ENCODE measurements at regions not wholly inside any gene's neighbourhood (a gene's known extent, or its start where the extent isn't known, plus 50 kb on each side); places are given as distances from the start of the nearest gene placed in this dataset.

DNA sequence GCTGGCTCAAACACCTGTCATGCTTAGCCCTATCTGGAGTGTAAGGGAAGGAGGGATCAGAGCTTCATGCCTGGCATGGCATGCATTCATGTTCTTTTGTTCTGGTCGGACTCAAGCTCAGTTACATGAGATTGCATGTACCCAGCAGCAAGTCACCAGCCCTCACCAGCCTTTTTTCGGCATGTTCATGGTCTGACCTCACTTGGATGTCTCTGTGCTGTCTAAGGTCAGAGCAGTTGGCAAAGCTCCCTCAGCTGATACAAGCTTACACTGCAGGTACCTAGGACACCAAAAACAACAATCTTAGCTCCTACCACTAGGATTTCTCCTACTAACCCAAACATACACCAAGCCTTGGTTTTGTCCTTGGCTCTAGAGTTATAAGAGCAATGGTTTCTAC lies 152.6 kb downstream of the BARX2 start:
- 81 to 91% methylated on average over 2 of the region's 2 CpGs for WGBS, 2 donors
- Histone ChIP-seq H3K36me3 (ENCODE audit: control insufficient read depth in 4 of 4, insufficient read depth in 4 of 4, low read length in 4 of 4) (no peaks in the 10 kb centered on the region), H3K9ac (ENCODE audit: insufficient read depth in 1 of 2, low read length in 2 of 2) (no peak overlapping the region), H3K9me3 (ENCODE audit: control insufficient read depth in 4 of 4, insufficient read depth in 3 of 4, low read length in 3 of 4) (peaks cover 0 to 2% (median 0%) of the 10 kb centered on the region in 4 donors), H3K27ac (ENCODE audit: low read depth in 1 of 2, low read length in 1 of 2) (no peak overlapping the region), H3K4me1 (ENCODE audit: control insufficient read depth in 5 of 5, insufficient read depth in 5 of 5, low read length in 5 of 5) (no peaks in the 10 kb centered on the region), H3K27me3 (ENCODE audit: control insufficient read depth in 3 of 3, insufficient read depth in 3 of 3, low read length in 2 of 3) (no peaks in the 10 kb centered on the region), H3K4me3 (no peak overlapping the region)
- DNase-seq (no peak), ATAC-seq (ENCODE audit: insufficient read depth, low FRiP score) (no peak)
- TF ChIP-seq CTCF (IDR thresholded peaks at IDR 0.05; ENCODE audit: control extremely low read depth, extremely low read depth) = no peak

- Histone ChIP-seq H3K27ac (ENCODE audit: low read depth in 1 of 2, low read length in 1 of 2) (no peak overlapping the region), H3K9ac (ENCODE audit: insufficient read depth in 1 of 2, low read length in 2 of 2) (no peak overlapping the region), H3K4me1 (ENCODE audit: control insufficient read depth in 5 of 5, insufficient read depth in 5 of 5, low read length in 5 of 5) (no peaks in the 10 kb centered on the region), H3K9me3 (ENCODE audit: control insufficient read depth in 4 of 4, insufficient read depth in 3 of 4, low read length in 3 of 4) (peaks cover 0 to 2% (median 0%) of the 10 kb centered on the region in 4 donors), H3K4me3 (no peak overlapping the region), H3K36me3 (ENCODE audit: control insufficient read depth in 4 of 4, insufficient read depth in 4 of 4, low read length in 4 of 4) (no peaks in the 10 kb centered on the region), H3K27me3 (ENCODE audit: control insufficient read depth in 3 of 3, insufficient read depth in 3 of 3, low read length in 2 of 3) (no peaks in the 10 kb centered on the region)
- peak in 1 of 3 donors; percentile 14 for DNase-seq
- no peak for ATAC-seq (ENCODE audit: insufficient read depth, low FRiP score)
- WGBS, 2 donors = 69 to 72% methylated on average over 7 of the region's 7 CpGs
- no peak for TF ChIP-seq CTCF (IDR thresholded peaks at IDR 0.05; ENCODE audit: control extremely low read depth, extremely low read depth)
These were observed 154.7 kb downstream of the BARX2 start for GRCh38 chr11:129530154-129530895.

GRCh38 chr11:129533395-129533794 lies 157.7 kb downstream of the BARX2 start:
- DNase-seq = no peak
- H3K27ac ChIP-seq (ENCODE audit: low read depth in 1 of 2, low read length in 1 of 2) = no peak overlapping the region

More at GRCh38 chr11:129533395-129533794, 157.7 kb downstream of the BARX2 start:
- TF ChIP-seq CTCF (IDR thresholded peaks at IDR 0.05; ENCODE audit: control extremely low read depth, extremely low read depth) = no peak
- Histone ChIP-seq H3K27me3 (ENCODE audit: control insufficient read depth in 3 of 3, insufficient read depth in 3 of 3, low read length in 2 of 3) (no peaks in the 10 kb centered on the region), H3K4me3 (no peak overlapping the region), H3K9ac (ENCODE audit: insufficient read depth in 1 of 2, low read length in 2 of 2) (no peak overlapping the region), H3K4me1 (ENCODE audit: control insufficient read depth in 5 of 5, insufficient read depth in 5 of 5, low read length in 5 of 5) (no peaks in the 10 kb centered on the region), H3K36me3 (ENCODE audit: control insufficient read depth in 4 of 4, insufficient read depth in 4 of 4, low read length in 4 of 4) (no peaks in the 10 kb centered on the region), H3K9me3 (ENCODE audit: control insufficient read depth in 4 of 4, insufficient read depth in 3 of 4, low read length in 3 of 4) (peaks cover 0 to 5% (median 3%) of the 10 kb centered on the region in 4 donors)
- no peak for ATAC-seq (ENCODE audit: insufficient read depth, low FRiP score)
